H9 (cell line): ENCODE measurements at regions not wholly inside any gene's neighbourhood (a gene's known extent, or its start where the extent isn't known, plus 50 kb on each side); places are given as distances from the start of the nearest gene placed in this dataset.

Experiments
- DNase-seq: peaks from one replicate; pipeline ENCODE4 v3.0.0-alpha.2; 2017
- H2AFZ ChIP-seq: one replicate; pipeline ENCODE4 v1.6.1; 2013; ENCODE audit warnings: mild to moderate bottlenecking, low read length, control low read depth, moderate library complexity
- H2AK5ac ChIP-seq: 2 replicates; pipeline ENCODE4 v1.6.1; 2013; ENCODE audit warnings: low read length, control low read depth, mixed read lengths; ENCODE audit not compliant: insufficient read length
- H2BK120ac ChIP-seq: one replicate; pipeline ENCODE4 v1.6.1; 2013; ENCODE audit warnings: low read depth, mild to moderate bottlenecking, low read length, control low read depth, inconsistent platforms; ENCODE audit not compliant: poor library complexity, severe bottlenecking
- H2BK12ac ChIP-seq: 2 replicates; pipeline ENCODE4 v1.6.1; 2013; ENCODE audit warnings: low read length, control low read depth, mixed read lengths, low read depth; ENCODE audit not compliant: insufficient read length
- H2BK15ac ChIP-seq: 2 replicates; pipeline ENCODE4 v1.6.1; 2013; ENCODE audit warnings: low read depth, low read length, control low read depth
- H2BK20ac ChIP-seq: one replicate; pipeline ENCODE4 v1.6.1; 2013; ENCODE audit warnings: low read depth, mild to moderate bottlenecking, low read length, control low read depth, inconsistent platforms; ENCODE audit not compliant: poor library complexity, severe bottlenecking
- H2BK5ac ChIP-seq: 2 replicates; pipeline ENCODE4 v1.6.1; 2013; ENCODE audit warnings: low read length, control low read depth, mixed read lengths; ENCODE audit not compliant: insufficient read length
- H3K14ac ChIP-seq: 2 replicates; pipeline ENCODE4 v1.6.1; 2013; ENCODE audit warnings: low read length, control low read depth; ENCODE audit not compliant: insufficient read depth
- H3K18ac ChIP-seq: 2 replicates; pipeline ENCODE4 v1.6.1; 2013; ENCODE audit warnings: low read depth, mild to moderate bottlenecking, mixed read lengths, low read length, control low read depth; ENCODE audit not compliant: insufficient read length
- H3K23ac ChIP-seq: 2 replicates; pipeline ENCODE4 v1.6.1; 2013; ENCODE audit warnings: low read length, control low read depth, mixed read lengths, low read depth; ENCODE audit not compliant: insufficient read length
- H3K23me2 ChIP-seq: 2 replicates; pipeline ENCODE4 v1.6.1; 2013; ENCODE audit warnings: low read depth, mild to moderate bottlenecking, mixed read lengths, low read length, control low read depth; ENCODE audit not compliant: insufficient read length, poor library complexity, severe bottlenecking
- H3K27ac ChIP-seq: 2 replicates; pipeline ENCODE4 v1.5.1; 2013; ENCODE audit warnings: low read length, control low read depth, mixed read lengths, low read depth; ENCODE audit not compliant: insufficient read length
- H3K27me3 ChIP-seq: 2 replicates; pipeline ENCODE4 v1.6.1; 2013; ENCODE audit warnings: low read length, control low read depth, inconsistent platforms; ENCODE audit not compliant: insufficient read depth
- H3K4ac ChIP-seq: 2 replicates; pipeline ENCODE4 v1.6.1; 2013; ENCODE audit warnings: low read depth, mild to moderate bottlenecking, control low read depth, inconsistent platforms, low read length, moderate library complexity
- H3K4me1 ChIP-seq: 2 replicates; pipeline ENCODE4 v1.6.1; 2013; ENCODE audit warnings: low read length, control low read depth, inconsistent platforms; ENCODE audit not compliant: insufficient read depth
- H3K4me2 ChIP-seq: 2 replicates; pipeline ENCODE4 v1.6.1; 2013; ENCODE audit warnings: low read length, control low read depth, mixed read lengths; ENCODE audit not compliant: insufficient read length, insufficient read depth
- H3K56ac ChIP-seq: 2 replicates; pipeline ENCODE4 v1.6.1; 2013; ENCODE audit warnings: low read depth, mild to moderate bottlenecking, mixed read lengths, low read length, control low read depth; ENCODE audit not compliant: insufficient read length
- H3K79me1 ChIP-seq: 2 replicates; pipeline ENCODE4 v1.6.1; 2013; ENCODE audit warnings: low read depth, mild to moderate bottlenecking, moderate library complexity, low read length, control low read depth, inconsistent platforms; ENCODE audit not compliant: insufficient read depth, poor library complexity, severe bottlenecking
- H3K79me2 ChIP-seq: 2 replicates; pipeline ENCODE4 v1.6.1; 2013; ENCODE audit warnings: low read length, control low read depth, inconsistent platforms; ENCODE audit not compliant: insufficient read depth
- H3K9ac ChIP-seq: 2 replicates; pipeline ENCODE4 v1.6.1; 2013; ENCODE audit warnings: low read length, control low read depth, mixed read lengths; ENCODE audit not compliant: insufficient read length; ENCODE audit errors: extremely low read depth
- H3K9me3 ChIP-seq: one replicate; pipeline ENCODE4 v1.6.1; 2013; ENCODE audit warnings: low read depth, low read length, inconsistent platforms; ENCODE audit not compliant: control insufficient read depth
- H3T11ph ChIP-seq: one replicate; pipeline ENCODE4 v1.6.1; 2013; ENCODE audit warnings: mild to moderate bottlenecking, low read length, control low read depth, inconsistent platforms
- H4K20me1 ChIP-seq: one replicate; pipeline ENCODE4 v1.6.1; 2013; ENCODE audit not compliant: control insufficient read depth, insufficient read length, insufficient read depth
- H4K5ac ChIP-seq: 2 replicates; pipeline ENCODE4 v1.6.1; 2013; ENCODE audit warnings: low read depth, mild to moderate bottlenecking, mixed read lengths, low read length, control low read depth; ENCODE audit not compliant: insufficient read length
- H4K8ac ChIP-seq: replicated peaks from 2 replicates; pipeline ENCODE4 v1.6.1; 2013; ENCODE audit warnings: low read length, control low read depth, mixed read lengths, low read depth; ENCODE audit not compliant: insufficient read length
- H4K91ac ChIP-seq: 2 replicates; pipeline ENCODE4 v1.6.1; 2013; ENCODE audit warnings: low read depth, mild to moderate bottlenecking, moderate library complexity, mixed read lengths, low read length, control low read depth; ENCODE audit not compliant: insufficient read length
- H3K27ac Mint-ChIP-seq, 3 experiments: 2 replicates in 2 of 3; 3 replicates in 1 of 3; pipeline ENCODE4 v1.8.0; 2020 to 2021; ENCODE audit warnings: mixed read lengths in 3 of 3, mild to moderate bottlenecking in 1 of 3, moderate library complexity in 1 of 3
- H3K27me3 Mint-ChIP-seq: 2 replicates; pipeline ENCODE4 v1.8.0; 2021; ENCODE audit warnings: low read depth, mild to moderate bottlenecking, moderate library complexity, mixed read lengths
- H3K36me3 Mint-ChIP-seq, 3 experiments: 2 replicates in 2 of 3; 3 replicates in 1 of 3; pipeline ENCODE4 v1.8.0; 2020 to 2021; ENCODE audit warnings: low read depth in 3 of 3, mixed read lengths in 3 of 3; ENCODE audit not compliant: insufficient read depth in 1 of 3
- H3K4me1 Mint-ChIP-seq, 2 experiments: 2 replicates each; pipeline ENCODE4 v1.8.0; 2020; ENCODE audit warnings: mixed read lengths in 2 of 2
- H3K4me3 Mint-ChIP-seq, 2 experiments: 2 replicates in 1 of 2; 3 replicates in 1 of 2; pipeline ENCODE4 v1.8.0; 2020 to 2021; ENCODE audit warnings: mild to moderate bottlenecking in 2 of 2, mixed read lengths in 2 of 2, moderate library complexity in 1 of 2
- H3K9me3 Mint-ChIP-seq, 2 experiments: 2 replicates in 1 of 2; 3 replicates in 1 of 2; pipeline ENCODE4 v1.8.0; 2020; ENCODE audit warnings: mild to moderate bottlenecking in 2 of 2, mixed read lengths in 2 of 2, moderate library complexity in 1 of 2
- WGBS: extraction: QIAGEN DNeasy Blood & Tissue Kit; methylation state at CpG from one replicate; pipeline ENCODE4 v1.1.7; 2013; ENCODE audit warnings: missing lambda C conversion rate, low lambda C conversion rate, mixed read lengths; ENCODE audit not compliant: insufficient read length; ENCODE audit errors: extremely low coverage; 5-methylcytosine and 5-hydroxymethylcytosine counted together
- TF ChIP-seq, protein P1 (sequence below): fragments of 200-600 bp; sonication (generic); conservative IDR thresholded peaks from 3 replicates; pipeline ENCODE4 v1.8.0; 2021; ENCODE audit warnings: antibody characterized with exemption, mild to moderate bottlenecking

DNA sequence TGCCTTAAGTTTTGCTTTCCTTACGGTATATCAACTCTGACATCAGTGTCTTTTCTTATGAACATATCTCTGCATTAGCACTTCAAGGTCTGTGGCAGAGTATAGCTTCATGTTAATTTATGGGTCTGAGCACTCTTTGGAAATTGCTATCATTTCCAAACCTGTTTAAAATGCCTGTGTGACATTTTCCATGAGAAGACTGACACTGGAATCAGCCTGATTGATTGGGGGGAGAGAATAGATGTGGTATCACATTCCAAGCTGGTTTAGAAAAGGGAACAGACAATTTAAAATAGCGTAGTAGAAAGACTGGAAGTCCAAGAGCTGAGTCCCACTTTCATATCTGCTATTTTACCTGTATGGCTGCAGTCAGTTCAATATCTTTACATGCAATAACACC is 272.1 kb upstream of the CDH10 start:
- H3K27me3 Mint-ChIP-seq = no peaks in the 10 kb centered on the region
- Histone ChIP-seq H3K56ac (no peak overlapping the region), H3K4ac (no peak overlapping the region), H2BK20ac (no peak overlapping the region), H3K9ac (no peak overlapping the region), H3K9me3 (no peaks in the 10 kb centered on the region), H3T11ph (no peak overlapping the region), H3K79me1 (no peaks in the 10 kb centered on the region), H2BK120ac (no peak overlapping the region), H3K4me2 (no peak overlapping the region), H2BK12ac (no peak overlapping the region), H3K4me1 (no peaks in the 10 kb centered on the region), H3K23me2 (no peaks in the 10 kb centered on the region), H3K23ac (no peak overlapping the region), H4K20me1 (no peaks in the 10 kb centered on the region), H4K8ac (no peak overlapping the region), H3K27ac (no peak overlapping the region), H3K79me2 (no peaks in the 10 kb centered on the region), H4K91ac (no peak overlapping the region), H2BK15ac (no peak overlapping the region), H3K18ac (no peak overlapping the region), H2AFZ (no peak overlapping the region), H2AK5ac (no peak overlapping the region), H3K14ac (no peak overlapping the region), H2BK5ac (no peak overlapping the region), H4K5ac (no peak overlapping the region), H3K27me3 (no peaks in the 10 kb centered on the region)
- no peak for DNase-seq
- no peak overlapping the region for H3K4me3 Mint-ChIP-seq
- WGBS = no CpG with 5 or more reads among the region's 2 CpGs
- no peaks in the 10 kb centered on the region for H3K36me3 Mint-ChIP-seq
- TF ChIP-seq, protein P1, sequence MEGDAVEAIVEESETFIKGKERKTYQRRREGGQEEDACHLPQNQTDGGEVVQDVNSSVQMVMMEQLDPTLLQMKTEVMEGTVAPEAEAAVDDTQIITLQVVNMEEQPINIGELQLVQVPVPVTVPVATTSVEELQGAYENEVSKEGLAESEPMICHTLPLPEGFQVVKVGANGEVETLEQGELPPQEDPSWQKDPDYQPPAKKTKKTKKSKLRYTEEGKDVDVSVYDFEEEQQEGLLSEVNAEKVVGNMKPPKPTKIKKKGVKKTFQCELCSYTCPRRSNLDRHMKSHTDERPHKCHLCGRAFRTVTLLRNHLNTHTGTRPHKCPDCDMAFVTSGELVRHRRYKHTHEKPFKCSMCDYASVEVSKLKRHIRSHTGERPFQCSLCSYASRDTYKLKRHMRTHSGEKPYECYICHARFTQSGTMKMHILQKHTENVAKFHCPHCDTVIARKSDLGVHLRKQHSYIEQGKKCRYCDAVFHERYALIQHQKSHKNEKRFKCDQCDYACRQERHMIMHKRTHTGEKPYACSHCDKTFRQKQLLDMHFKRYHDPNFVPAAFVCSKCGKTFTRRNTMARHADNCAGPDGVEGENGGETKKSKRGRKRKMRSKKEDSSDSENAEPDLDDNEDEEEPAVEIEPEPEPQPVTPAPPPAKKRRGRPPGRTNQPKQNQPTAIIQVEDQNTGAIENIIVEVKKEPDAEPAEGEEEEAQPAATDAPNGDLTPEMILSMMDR = no peak
- H3K4me1 Mint-ChIP-seq = no peaks in the 10 kb centered on the region
- no peak overlapping the region for H3K27ac Mint-ChIP-seq
- H3K9me3 Mint-ChIP-seq = no peaks in the 10 kb centered on the region
